Stimulated activated CD4-positive, alpha-beta T cell treated with anti-CD3 and anti-CD28 coated beads, Interleukin-12 subunit alpha, Interleukin-12 subunit beta, amount 100 ng/mL, for 48 hours (primary cell): ENCODE measurements at regions not wholly inside any gene's neighbourhood (a gene's known extent, or its start where the extent isn't known, plus 50 kb on each side); places are given as distances from the start of the nearest gene placed in this dataset.

Experiments used
- DNase-seq, 3 donors: peaks; one replicate each; pipeline ENCODE4 v3.0.0-alpha.2; 2020; ENCODE audit warnings: low read depth in 2 of 3, low spot score in 1 of 3

GRCh38 chr14:53896726-53897125 is 59.9 kb downstream of the BMP4 start:
- no peak for DNase-seq

DNA sequence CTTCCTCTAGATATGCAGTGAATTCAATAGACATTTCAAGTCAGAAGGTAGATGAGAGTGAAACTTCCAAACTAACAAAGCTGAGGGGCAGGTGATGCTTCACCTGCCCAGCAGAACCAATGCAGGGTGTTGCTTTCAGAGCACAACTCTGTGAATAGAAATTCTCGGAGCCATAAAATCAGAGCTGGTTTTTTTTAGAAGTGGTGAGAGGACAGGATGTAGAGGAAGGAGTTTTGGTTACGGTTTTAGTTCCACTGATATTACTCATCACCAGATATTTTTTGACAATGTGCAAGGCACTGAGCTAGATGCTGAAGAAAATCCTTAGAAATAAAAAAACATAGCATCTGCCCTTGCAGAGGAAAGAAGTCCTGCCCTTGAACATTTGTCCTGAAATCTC is 62.2 kb downstream of the BMP4 start:
- DNase-seq: no peak

DNA sequence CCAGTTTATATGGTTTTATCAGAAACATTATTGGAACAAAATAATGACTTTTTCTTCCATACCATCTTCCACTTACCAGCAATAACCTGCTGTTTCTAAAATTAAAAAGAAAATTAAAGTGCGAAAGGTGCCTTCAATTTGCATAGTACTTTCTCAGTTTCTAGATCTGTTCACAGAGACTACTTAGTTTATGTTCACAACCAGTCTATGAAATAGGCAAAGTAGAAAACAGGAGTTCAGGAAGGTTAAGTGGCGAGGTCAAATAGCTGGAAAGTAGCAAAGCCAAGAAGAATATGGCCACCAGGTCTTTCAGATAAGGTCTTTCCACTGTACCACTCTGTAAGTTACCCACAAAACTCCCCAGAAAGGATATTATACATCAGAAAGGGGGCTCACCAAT is 63.3 kb downstream of the BMP4 start:
- DNase-seq: no peak

GRCh38 chr14:53890611-53891101 is 66.0 kb downstream of the BMP4 start:
- DNase-seq: no peak

DNA sequence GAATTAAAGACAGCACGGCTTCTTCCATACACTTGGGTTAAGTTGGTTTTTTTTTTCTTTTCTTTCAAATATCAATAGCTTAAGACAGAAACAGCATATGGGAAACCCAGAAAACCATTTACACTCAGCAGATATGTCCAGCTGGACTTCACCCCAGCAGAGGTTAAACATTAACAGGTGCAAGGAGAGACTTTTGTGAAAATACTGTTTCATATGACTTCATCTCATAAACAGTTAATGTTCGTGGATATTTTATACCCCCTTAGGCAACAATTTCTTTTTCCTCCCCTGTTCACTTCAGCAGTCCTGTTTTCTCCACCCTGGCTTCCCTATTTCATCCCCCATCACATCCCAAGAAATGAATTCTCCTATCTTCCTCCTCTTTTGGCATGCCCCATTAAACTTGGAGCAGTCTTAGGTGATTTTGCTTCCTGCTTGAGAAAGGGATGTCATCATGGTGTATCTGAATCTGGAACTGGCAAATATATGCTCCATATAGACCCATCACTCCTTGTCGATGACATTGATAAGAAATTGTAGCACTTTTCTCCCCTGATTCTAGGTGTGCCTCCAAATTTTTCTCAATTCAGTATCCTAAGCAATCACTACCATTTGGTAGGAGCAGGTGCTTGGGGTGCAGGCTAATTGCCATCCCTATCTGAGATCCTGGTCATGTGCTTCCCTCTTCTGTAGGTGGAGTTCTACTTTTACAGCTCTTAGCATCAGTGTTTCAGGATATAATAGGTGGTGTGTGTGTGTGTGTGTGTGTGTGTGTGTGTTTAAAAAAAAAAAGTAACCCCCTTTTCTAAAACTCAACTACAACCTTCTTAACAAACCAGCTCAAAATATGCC is 67.9 kb downstream of the BMP4 start:
- no peak for DNase-seq

DNA sequence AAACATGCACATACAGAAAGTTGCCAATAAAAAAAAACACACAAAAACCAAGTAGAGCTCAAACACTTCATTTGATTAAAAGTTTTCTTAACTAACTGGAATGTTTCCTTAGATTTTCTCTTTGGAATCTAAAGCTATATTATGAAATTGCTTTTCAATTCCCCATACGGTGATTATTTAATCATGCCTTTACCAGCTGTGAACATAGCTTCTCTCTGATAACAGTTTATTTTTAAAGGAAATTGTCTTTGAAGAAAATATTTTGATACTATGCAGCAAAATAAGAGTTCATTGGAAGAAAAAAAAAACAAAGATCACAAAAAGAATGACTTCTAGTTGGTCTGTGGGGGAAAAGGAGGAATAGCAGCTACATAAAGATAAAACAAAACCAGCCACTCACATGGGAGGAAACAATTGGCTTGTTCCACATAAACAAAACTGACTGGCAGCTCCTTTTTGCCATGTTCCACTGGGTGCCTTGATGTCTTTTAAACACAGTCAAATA is 71.4 kb downstream of the BMP4 start:
- no peak for DNase-seq

DNA sequence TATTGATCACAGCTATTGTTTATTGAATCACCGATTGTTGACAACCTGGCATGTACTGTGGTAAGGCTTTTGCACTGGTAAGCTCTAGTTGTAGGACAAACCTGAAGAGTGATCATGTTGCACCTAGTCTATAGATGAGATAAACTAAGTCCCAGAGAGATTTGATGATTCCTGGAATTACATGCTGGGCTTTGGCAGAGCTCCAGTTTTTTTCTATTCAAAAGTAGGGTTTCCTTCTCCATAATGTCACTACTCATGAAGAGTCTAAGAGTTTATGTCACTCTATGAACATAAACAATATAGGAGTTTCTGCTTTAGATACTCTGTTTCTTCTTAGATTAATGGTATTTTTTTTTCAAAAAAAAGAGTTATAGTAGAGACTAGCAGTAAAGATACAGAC is 72.0 kb downstream of the BMP4 start:
- DNase-seq: no peak

GRCh38 chr14:53883739-53884138 is 72.9 kb downstream of the BMP4 start:
- no peak for DNase-seq

GRCh38 chr14:53882684-53883083 is 73.9 kb downstream of the BMP4 start:
- DNase-seq: no peak

DNA sequence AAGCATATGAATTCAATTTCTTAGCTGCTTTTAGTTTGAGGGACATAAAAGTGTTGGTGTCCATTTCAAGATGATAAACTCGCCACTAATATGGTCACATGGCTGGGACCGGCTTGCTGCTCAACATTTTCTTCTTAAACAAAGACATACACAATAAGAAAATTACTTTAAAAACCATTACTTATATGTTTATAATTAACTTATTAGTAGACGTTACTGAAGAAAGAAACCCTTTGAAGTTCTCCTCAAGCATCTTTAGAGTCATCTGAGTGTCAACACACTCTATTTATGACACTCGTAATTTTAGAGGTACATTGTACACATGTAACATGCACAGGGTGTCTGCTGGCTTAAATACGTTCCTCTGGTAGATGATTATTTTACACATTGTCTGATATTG is 74.7 kb downstream of the BMP4 start:
- DNase-seq: no peak

DNA sequence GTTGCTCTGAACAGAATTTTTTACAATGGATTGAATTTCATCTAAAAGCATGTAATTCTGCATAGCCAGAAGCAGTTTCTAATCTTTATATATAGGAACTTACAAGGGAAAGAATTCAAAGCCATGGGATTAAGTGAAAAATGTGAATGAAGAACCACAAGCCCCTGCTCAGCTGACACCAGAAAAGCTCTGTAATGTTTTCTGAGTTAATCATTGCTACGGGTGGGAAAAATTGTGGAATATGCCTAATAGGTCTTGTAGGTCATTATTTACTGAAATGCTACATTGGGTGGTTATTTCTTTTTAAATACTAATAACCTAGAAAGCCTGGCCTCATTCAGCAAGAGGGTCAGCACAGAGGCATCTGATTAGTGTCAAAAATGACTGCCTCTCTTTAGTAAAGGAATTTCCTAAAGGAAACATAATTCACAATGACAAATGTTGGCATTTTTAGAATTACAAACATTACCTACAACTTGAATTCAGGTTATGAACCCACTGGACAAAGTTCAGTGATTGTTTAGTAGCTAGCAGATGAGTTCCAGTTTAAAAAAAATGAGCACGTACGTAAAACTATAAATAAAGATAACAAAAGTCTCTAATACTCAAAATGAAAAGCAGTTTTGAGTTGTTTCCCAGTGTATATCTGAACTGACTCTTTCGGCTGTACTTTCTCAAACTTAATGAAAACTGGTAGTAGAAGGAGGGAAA is 75.3 kb downstream of the BMP4 start:
- no peak for DNase-seq

GRCh38 chr14:53880761-53881160 is 75.9 kb downstream of the BMP4 start:
- DNase-seq: no peak

GRCh38 chr14:53879747-53880146 is 76.9 kb downstream of the BMP4 start:
- no peak for DNase-seq

DNA sequence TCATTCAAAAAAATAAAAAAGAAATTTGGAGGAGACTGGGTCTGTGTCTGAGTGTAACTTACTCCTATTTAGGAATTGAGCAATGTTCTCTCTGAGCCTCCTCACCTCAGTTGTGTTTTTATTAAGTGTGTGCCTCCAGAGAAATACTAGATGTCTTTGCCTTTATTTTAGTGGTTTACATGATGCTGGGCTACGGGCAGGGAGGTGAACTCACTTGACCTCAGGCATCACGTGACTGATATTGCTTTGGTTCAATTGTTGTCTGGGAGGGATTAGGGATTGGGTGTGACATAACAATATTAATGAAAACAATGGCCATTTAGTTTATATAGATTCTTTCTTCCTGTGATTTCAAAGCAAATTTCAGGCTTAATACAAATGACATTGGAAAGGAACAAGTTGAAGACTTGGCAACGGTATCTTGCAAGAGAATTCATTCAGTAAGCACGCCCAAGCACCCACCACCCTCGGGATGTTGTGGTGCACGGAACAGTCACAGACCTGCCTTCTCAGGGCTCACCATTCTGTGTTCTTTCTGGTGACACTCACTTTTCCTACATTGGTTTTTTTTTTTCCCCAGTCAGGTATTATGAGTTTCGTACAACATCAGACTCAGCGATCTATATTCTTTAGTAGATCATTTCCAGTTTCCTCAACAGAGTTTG is 77.5 kb downstream of the BMP4 start:
- no peak for DNase-seq

- no peak for DNase-seq
Observed at GRCh38 chr14:53875324-53875897, 81.2 kb downstream of the BMP4 start.

- DNase-seq: no peak
Observed at GRCh38 chr14:53874704-53875103, 81.9 kb downstream of the BMP4 start.

GRCh38 chr14:53872681-53873089 is 83.9 kb downstream of the BMP4 start:
- DNase-seq: no peak

GRCh38 chr14:53871951-53872350 is 84.7 kb downstream of the BMP4 start:
- DNase-seq: no peak

- DNase-seq: no peak
Observed at GRCh38 chr14:53871011-53871410, 85.6 kb downstream of the BMP4 start.

GRCh38 chr14:53865711-53866110 is 90.9 kb downstream of the BMP4 start:
- DNase-seq: no peak

DNA sequence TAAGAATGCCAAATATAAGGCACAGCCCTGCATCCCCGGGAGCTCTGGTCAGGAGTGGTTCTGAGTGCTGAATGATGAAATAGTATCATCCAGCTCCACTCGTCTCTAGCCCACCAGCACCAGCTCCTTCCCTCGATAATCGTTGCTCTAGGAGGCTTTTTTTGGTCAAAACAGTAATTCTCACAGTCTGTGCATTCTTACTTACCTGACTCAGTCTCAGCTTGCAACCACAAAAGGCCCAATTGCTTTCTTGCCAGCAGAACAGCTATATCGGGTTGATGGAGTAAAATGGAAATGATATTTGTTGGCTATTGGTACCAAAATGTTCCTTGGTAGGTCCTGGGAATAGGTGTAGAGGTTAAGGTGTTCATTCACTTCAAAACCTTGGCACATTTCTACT is 94.8 kb downstream of the BMP4 start:
- DNase-seq: no peak

DNA sequence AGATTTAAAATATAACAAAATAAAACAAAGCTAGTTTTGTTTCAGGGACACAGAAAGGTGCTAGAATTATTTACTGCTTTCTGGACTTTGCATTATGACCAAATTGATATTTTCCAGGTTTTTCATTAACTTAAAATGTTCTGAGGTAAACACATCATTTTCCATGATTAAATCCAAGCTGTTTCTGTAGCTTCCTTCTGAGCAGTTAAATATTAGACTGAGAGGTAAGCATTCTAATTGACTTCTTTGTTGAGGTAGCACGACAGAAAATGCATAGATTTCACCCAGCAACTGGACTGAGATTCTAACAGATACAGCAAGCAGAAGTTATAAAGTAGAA is 98.3 kb downstream of the BMP4 start:
- no peak for DNase-seq
